ENCODE measurements at regions not wholly inside any gene's neighbourhood (a gene's known extent, or its start where the extent isn't known, plus 50 kb on each side); places are given as distances from the start of the nearest gene placed in this dataset.

- Histone ChIP-seq H4K20me1 (ENCODE audit: low read depth, low read length) (no peaks in the 10 kb centered on the region), H3K4me2 (ENCODE audit: low read depth, low read length, poor library complexity, severe bottlenecking) (no peak overlapping the region), H3K4me3 (ENCODE audit: insufficient read depth, low read length, poor library complexity, severe bottlenecking) (no peak overlapping the region), H3K9ac (ENCODE audit: low read length) (no peak overlapping the region), H3K27ac (ENCODE audit: low read depth, low read length) (no peak overlapping the region), H3K79me2 (ENCODE audit: insufficient read depth, low read length) (no peaks in the 10 kb centered on the region), H3K27me3 (ENCODE audit: low read length) (no peaks in the 10 kb centered on the region), H3K9me2 (replicated peaks; ENCODE audit: insufficient read depth, low read length) (no peaks in the 10 kb centered on the region), H3F3A (ENCODE audit: insufficient read depth) (no peaks in the 10 kb centered on the region), H3K36me3 (ENCODE audit: low read length) (no peaks in the 10 kb centered on the region), H3K9me3 (ENCODE audit: insufficient read depth, low read length) (no peaks in the 10 kb centered on the region), H2AFZ (ENCODE audit: low read depth, low read length, severe bottlenecking) (no peak overlapping the region)
- TF ChIP-seq EZH2phosphoT487 (conservative IDR thresholded peaks at IDR 0.05; ENCODE audit: low read length) (no peak), CTCF (IDR thresholded peaks at IDR 0.05; ENCODE audit: insufficient read depth, low read length, poor library complexity, severe bottlenecking) (no peak)
Observed at GRCh38 chr1:11412141-11412540, 66.8 kb upstream of the DISP3 start.

GRCh38 chr1:11413986-11414391 is 65.0 kb upstream of the DISP3 start:
- Histone ChIP-seq H4K20me1 (ENCODE audit: low read depth, low read length) (no peaks in the 10 kb centered on the region), H3K27ac (ENCODE audit: low read depth, low read length) (no peak overlapping the region), H3K4me2 (ENCODE audit: low read depth, low read length, poor library complexity, severe bottlenecking) (no peak overlapping the region), H3K4me3 (ENCODE audit: insufficient read depth, low read length, poor library complexity, severe bottlenecking) (no peak overlapping the region), H3K9ac (ENCODE audit: low read length) (no peak overlapping the region), H3K9me3 (ENCODE audit: insufficient read depth, low read length) (no peaks in the 10 kb centered on the region), H3K9me2 (replicated peaks; ENCODE audit: insufficient read depth, low read length) (no peaks in the 10 kb centered on the region), H3K36me3 (ENCODE audit: low read length) (no peaks in the 10 kb centered on the region), H2AFZ (ENCODE audit: low read depth, low read length, severe bottlenecking) (no peak overlapping the region), H3K79me2 (ENCODE audit: insufficient read depth, low read length) (no peaks in the 10 kb centered on the region), H3F3A (ENCODE audit: insufficient read depth) (no peaks in the 10 kb centered on the region), H3K27me3 (ENCODE audit: low read length) (no peaks in the 10 kb centered on the region)
- TF ChIP-seq EZH2phosphoT487 (conservative IDR thresholded peaks at IDR 0.05; ENCODE audit: low read length) = no peak
- TF ChIP-seq CTCF (IDR thresholded peaks at IDR 0.05; ENCODE audit: insufficient read depth, low read length, poor library complexity, severe bottlenecking) = no peak

- H3K4me2 ChIP-seq (ENCODE audit: low read depth, low read length, poor library complexity, severe bottlenecking) = no peak overlapping the region
- no peaks in the 10 kb centered on the region for H3K27me3 ChIP-seq (ENCODE audit: low read length)
- no peaks in the 10 kb centered on the region for H3F3A ChIP-seq (ENCODE audit: insufficient read depth)
- no peaks in the 10 kb centered on the region for H3K36me3 ChIP-seq (ENCODE audit: low read length)
- H3K9ac ChIP-seq (ENCODE audit: low read length) = no peak overlapping the region
- TF ChIP-seq EZH2phosphoT487 (conservative IDR thresholded peaks at IDR 0.05; ENCODE audit: low read length) (no peak), CTCF (IDR thresholded peaks at IDR 0.05; ENCODE audit: insufficient read depth, low read length, poor library complexity, severe bottlenecking) (no peak)
- H4K20me1 ChIP-seq (ENCODE audit: low read depth, low read length) = no peaks in the 10 kb centered on the region
- no peaks in the 10 kb centered on the region for H3K79me2 ChIP-seq (ENCODE audit: insufficient read depth, low read length)
- no peak overlapping the region for H2AFZ ChIP-seq (ENCODE audit: low read depth, low read length, severe bottlenecking)
- no peaks in the 10 kb centered on the region for H3K9me2 ChIP-seq (replicated peaks; ENCODE audit: insufficient read depth, low read length)
- H3K9me3 ChIP-seq (ENCODE audit: insufficient read depth, low read length) = no peaks in the 10 kb centered on the region
- H3K27ac ChIP-seq (ENCODE audit: low read depth, low read length) = no peak overlapping the region
- no peak overlapping the region for H3K4me3 ChIP-seq (ENCODE audit: insufficient read depth, low read length, poor library complexity, severe bottlenecking)
Observed at GRCh38 chr1:11414926-11415538, 63.9 kb upstream of the DISP3 start.
